Smooth muscle cell (in vitro differentiated cells): ENCODE measurements at regions not wholly inside any gene's neighbourhood (a gene's known extent, or its start where the extent isn't known, plus 50 kb on each side); places are given as distances from the start of the nearest gene placed in this dataset.

ENCODE experiments used
- DNase-seq: peaks from one replicate; lab custom pipeline; 2025; ENCODE audit not compliant: unreplicated experiment; lab: John Stamatoyannopoulos, UW
- H2AFZ ChIP-seq: fragments of 200-600 bp; sonication (generic); 2 replicates; pipeline ENCODE4 v1.6.0; 2016; ENCODE audit warnings: antibody characterized with exemption, low read depth, mild to moderate bottlenecking
- H3F3A ChIP-seq: fragments of 200-600 bp; sonication (generic); 2 replicates; pipeline ENCODE4 v1.6.0; 2017; ENCODE audit warnings: antibody characterized with exemption, low read depth
- H3K27ac ChIP-seq: fragments of 200-600 bp; sonication (generic); 2 replicates; pipeline ENCODE4 v1.5.1; 2016; ENCODE audit warnings: low read depth, mild to moderate bottlenecking
- H3K27me3 ChIP-seq: fragments of 200-600 bp; sonication (generic); 2 replicates; pipeline ENCODE4 v1.6.1; 2016; ENCODE audit warnings: low read depth, mild to moderate bottlenecking
- H3K36me3 ChIP-seq: fragments of 200-600 bp; sonication (generic); 2 replicates; pipeline ENCODE4 v1.5.1; 2016; ENCODE audit warnings: low read depth
- H3K4me1 ChIP-seq: fragments of 200-600 bp; sonication (generic); 2 replicates; pipeline ENCODE4 v1.5.1; 2016; ENCODE audit warnings: low read depth
- H3K4me2 ChIP-seq: fragments of 200-600 bp; sonication (generic); 2 replicates; pipeline ENCODE4 v1.6.0; 2016; ENCODE audit warnings: mild to moderate bottlenecking
- H3K4me3 ChIP-seq: fragments of 200-600 bp; sonication (generic); 2 replicates; pipeline ENCODE4 v1.5.1; 2016; ENCODE audit warnings: mild to moderate bottlenecking
- H3K79me2 ChIP-seq: fragments of 200-600 bp; sonication (generic); 2 replicates; pipeline ENCODE4 v1.6.0; 2016; ENCODE audit warnings: low read depth, mild to moderate bottlenecking
- H3K9ac ChIP-seq: fragments of 200-600 bp; sonication (generic); 2 replicates; pipeline ENCODE4 v1.6.0; 2016; ENCODE audit warnings: low read depth
- H3K9me3 ChIP-seq: fragments of 200-600 bp; sonication (generic); replicated peaks from 2 replicates; pipeline ENCODE4 v1.5.1; 2016; ENCODE audit warnings: low read depth
- H4K20me1 ChIP-seq: fragments of 200-600 bp; sonication (generic); 2 replicates; pipeline ENCODE4 v1.6.0; 2016; ENCODE audit warnings: low read depth
- CTCF ChIP-seq: fragments of 200-600 bp; sonication (generic); IDR thresholded peaks from 2 replicates; pipeline ENCODE4 v1.5.1; 2017; ENCODE audit warnings: borderline replicate concordance, mild to moderate bottlenecking, antibody characterized with exemption; ENCODE audit not compliant: insufficient read depth, poor library complexity, severe bottlenecking
- WGBS: methylation state at CpG from one replicate; pipeline ENCODE4 v1.1.7; 2016; ENCODE audit warnings: low lambda C conversion rate; 5-methylcytosine and 5-hydroxymethylcytosine counted together

DNA sequence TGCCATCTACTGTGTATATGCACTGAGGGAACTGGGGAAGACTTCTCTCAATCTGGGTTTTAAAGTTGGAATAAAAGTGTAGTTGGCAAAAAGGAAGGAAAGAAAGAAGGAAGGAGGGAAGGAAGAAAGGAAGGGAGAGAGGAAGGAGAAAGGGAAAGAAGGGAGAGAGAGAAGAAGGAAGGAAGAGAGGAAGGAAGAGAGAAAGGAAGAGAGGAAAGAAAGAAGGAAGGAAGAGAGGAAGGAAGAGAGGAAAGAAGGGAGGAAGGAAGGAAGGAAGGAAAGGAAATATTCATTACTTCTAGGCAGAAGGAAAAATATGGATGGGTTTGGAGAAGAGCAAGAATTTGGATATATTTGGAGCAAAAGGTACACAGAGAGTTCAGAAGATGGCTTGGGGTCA is 343.6 kb upstream of the AUTS2 start:
- no peak overlapping the region for H3K9ac ChIP-seq
- no peak overlapping the region for H2AFZ ChIP-seq
- no peak for TF ChIP-seq CTCF
- no peak overlapping the region for H3K27ac ChIP-seq
- H3K79me2 ChIP-seq, result no peaks in the 10 kb centered on the region
- H4K20me1 ChIP-seq, result no peaks in the 10 kb centered on the region
- H3K4me1 ChIP-seq, result no peaks in the 10 kb centered on the region
- H3K27me3 ChIP-seq, result peaks cover 25% of the 10 kb centered on the region
- H3K36me3 ChIP-seq, result no peaks in the 10 kb centered on the region
- DNase-seq, result no peak
- no peaks in the 10 kb centered on the region for H3F3A ChIP-seq
- no peak overlapping the region for H3K4me2 ChIP-seq
- H3K4me3 ChIP-seq, result no peak overlapping the region
- no peaks in the 10 kb centered on the region for H3K9me3 ChIP-seq

- H3F3A ChIP-seq, result no peaks in the 10 kb centered on the region
- no peak overlapping the region for H3K4me2 ChIP-seq
- no peaks in the 10 kb centered on the region for H3K9me3 ChIP-seq
- no peaks in the 10 kb centered on the region for H3K36me3 ChIP-seq
- peaks cover 25% of the 10 kb centered on the region for H3K27me3 ChIP-seq
- no peak overlapping the region for H3K4me3 ChIP-seq
- no peak overlapping the region for H2AFZ ChIP-seq
- WGBS, result 94% methylated on average over 12 of the region's 12 CpGs
- no peaks in the 10 kb centered on the region for H3K79me2 ChIP-seq
- no peaks in the 10 kb centered on the region for H4K20me1 ChIP-seq
- no peak overlapping the region for H3K9ac ChIP-seq
- no peak overlapping the region for H3K27ac ChIP-seq
- H3K4me1 ChIP-seq, result no peaks in the 10 kb centered on the region
- TF ChIP-seq CTCF, result no peak
- DNase-seq, result no peak
These were observed 341.6 kb upstream of the AUTS2 start for GRCh38 chr7:69256634-69257081.

GRCh38 chr7:69257592-69257991 is 340.7 kb upstream of the AUTS2 start:
- no peak for TF ChIP-seq CTCF
- H3F3A ChIP-seq, result no peaks in the 10 kb centered on the region
- no peaks in the 10 kb centered on the region for H3K4me1 ChIP-seq
- H3K4me2 ChIP-seq, result no peak overlapping the region
- DNase-seq, result no peak
- 96% methylated on average over 2 of the region's 2 CpGs for WGBS
- no peak overlapping the region for H2AFZ ChIP-seq
- H3K4me3 ChIP-seq, result no peak overlapping the region
- H3K27me3 ChIP-seq, result peaks cover 28% of the 10 kb centered on the region
- H3K9me3 ChIP-seq, result no peaks in the 10 kb centered on the region
- no peak overlapping the region for H3K9ac ChIP-seq
- no peak overlapping the region for H3K27ac ChIP-seq
- no peaks in the 10 kb centered on the region for H3K79me2 ChIP-seq
- no peaks in the 10 kb centered on the region for H3K36me3 ChIP-seq
- H4K20me1 ChIP-seq, result no peaks in the 10 kb centered on the region

DNA sequence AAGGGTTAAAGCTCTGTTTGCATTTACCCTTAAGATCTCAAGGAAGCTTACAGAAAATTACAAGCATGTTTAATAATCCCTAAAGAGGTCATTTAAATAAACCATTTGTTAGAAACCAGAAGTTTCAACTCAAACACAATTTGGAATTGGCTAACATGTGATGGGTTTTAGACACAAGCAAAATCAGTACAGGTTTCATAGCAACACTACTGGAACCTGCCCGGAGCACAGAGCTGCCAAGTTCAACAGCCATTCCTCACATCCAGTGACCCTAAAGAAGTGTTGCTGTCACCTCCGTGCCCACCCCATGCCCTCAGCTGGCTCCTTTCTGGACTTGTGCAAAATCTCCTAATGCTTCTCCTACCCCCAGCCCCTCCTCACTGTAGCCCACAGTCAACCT is 338.8 kb upstream of the AUTS2 start:
- H3F3A ChIP-seq, result no peaks in the 10 kb centered on the region
- no peak overlapping the region for H3K9ac ChIP-seq
- no peaks in the 10 kb centered on the region for H3K9me3 ChIP-seq
- TF ChIP-seq CTCF, result no peak
- H3K27me3 ChIP-seq, result peaks cover 30% of the 10 kb centered on the region
- no peak for DNase-seq
- no peaks in the 10 kb centered on the region for H3K36me3 ChIP-seq
- no peak overlapping the region for H3K27ac ChIP-seq
- H3K79me2 ChIP-seq, result no peaks in the 10 kb centered on the region
- H4K20me1 ChIP-seq, result no peaks in the 10 kb centered on the region
- H3K4me3 ChIP-seq, result no peak overlapping the region
- H3K4me1 ChIP-seq, result no peaks in the 10 kb centered on the region
- H3K4me2 ChIP-seq, result no peak overlapping the region
- 87% methylated on average over 2 of the region's 2 CpGs for WGBS
- H2AFZ ChIP-seq, result no peak overlapping the region
